GM21447 (cell line): ENCODE measurements at regions not wholly inside any gene's neighbourhood (a gene's known extent, or its start where the extent isn't known, plus 50 kb on each side); places are given as distances from the start of the nearest gene placed in this dataset.
"Not testable (repeated sequence)": the region's sequence is repeated elsewhere in the genome, so short reads cannot be mapped to it uniquely, and the experiment has no call there.

Experiments used
- ATAC-seq: cut with Tn5 transposase; IDR thresholded peaks from one replicate; pipeline ENCODE4 v1.9.1; 2021; ENCODE audit not compliant: unreplicated experiment

- ATAC-seq, result peak; percentile 21
Measured at GRCh38 chr9:39463696-39464095, 108.2 kb downstream of the SPATA31A1 start.

DNA sequence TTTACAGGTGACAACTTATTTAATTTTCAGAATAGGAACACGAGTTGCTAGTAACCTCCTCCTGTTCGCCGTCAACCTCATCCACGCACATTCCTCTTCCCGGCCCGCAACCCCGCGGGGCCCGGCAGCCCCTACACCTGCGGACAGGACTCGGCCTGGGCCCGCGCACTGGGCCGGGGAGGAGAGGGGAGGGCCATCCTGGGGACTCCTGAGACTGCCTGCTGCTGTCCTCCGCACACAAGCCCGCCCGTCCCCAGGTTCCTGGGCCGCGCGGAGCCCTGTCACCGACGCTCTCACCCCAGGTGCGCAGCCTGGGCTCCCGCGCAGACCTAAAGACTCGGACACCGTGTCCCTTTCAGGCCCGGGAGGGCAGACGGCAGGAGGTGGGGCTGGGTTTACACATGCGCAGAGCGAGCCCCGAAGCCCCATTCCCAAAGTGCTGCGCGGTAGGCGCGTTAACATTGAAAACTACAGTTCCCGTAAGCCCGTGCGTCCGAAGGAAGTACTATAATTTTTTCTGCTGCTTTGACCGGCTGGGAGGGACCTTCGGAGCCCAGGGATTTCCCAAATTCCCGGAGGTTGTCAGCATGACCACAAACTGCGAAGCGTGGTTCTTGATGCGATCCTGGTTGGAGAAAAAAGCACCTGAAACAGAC is 108.8 kb downstream of the SPATA31A1 start:
- peak; percentile 96 for ATAC-seq

- peak; percentile 98 for ATAC-seq
Measured at GRCh38 chr9:39474499-39474898, 119.0 kb downstream of the SPATA31A1 start.

GRCh38 chr9:39483073-39483472 is 127.6 kb downstream of the SPATA31A1 start:
- ATAC-seq, result not testable (repeated sequence)

GRCh38 chr9:39483880-39484279 is 128.4 kb downstream of the SPATA31A1 start:
- not testable (repeated sequence) for ATAC-seq

- ATAC-seq, result peak; percentile 85
Measured at GRCh38 chr9:39484292-39484691, 128.8 kb downstream of the SPATA31A1 start.

- ATAC-seq, result not testable (repeated sequence)
Measured at GRCh38 chr9:39487477-39487876, 132.0 kb downstream of the SPATA31A1 start.

GRCh38 chr9:39496248-39496647 is 140.8 kb downstream of the SPATA31A1 start:
- not testable (repeated sequence) for ATAC-seq

GRCh38 chr9:39503178-39503577 is 147.7 kb downstream of the SPATA31A1 start:
- not testable (repeated sequence) for ATAC-seq

- not testable (repeated sequence) for ATAC-seq
Measured at GRCh38 chr9:39527387-39528029, 172.0 kb downstream of the SPATA31A1 start.

- not testable (repeated sequence) for ATAC-seq
Measured at GRCh38 chr9:39532597-39532996, 177.1 kb downstream of the SPATA31A1 start.

DNA sequence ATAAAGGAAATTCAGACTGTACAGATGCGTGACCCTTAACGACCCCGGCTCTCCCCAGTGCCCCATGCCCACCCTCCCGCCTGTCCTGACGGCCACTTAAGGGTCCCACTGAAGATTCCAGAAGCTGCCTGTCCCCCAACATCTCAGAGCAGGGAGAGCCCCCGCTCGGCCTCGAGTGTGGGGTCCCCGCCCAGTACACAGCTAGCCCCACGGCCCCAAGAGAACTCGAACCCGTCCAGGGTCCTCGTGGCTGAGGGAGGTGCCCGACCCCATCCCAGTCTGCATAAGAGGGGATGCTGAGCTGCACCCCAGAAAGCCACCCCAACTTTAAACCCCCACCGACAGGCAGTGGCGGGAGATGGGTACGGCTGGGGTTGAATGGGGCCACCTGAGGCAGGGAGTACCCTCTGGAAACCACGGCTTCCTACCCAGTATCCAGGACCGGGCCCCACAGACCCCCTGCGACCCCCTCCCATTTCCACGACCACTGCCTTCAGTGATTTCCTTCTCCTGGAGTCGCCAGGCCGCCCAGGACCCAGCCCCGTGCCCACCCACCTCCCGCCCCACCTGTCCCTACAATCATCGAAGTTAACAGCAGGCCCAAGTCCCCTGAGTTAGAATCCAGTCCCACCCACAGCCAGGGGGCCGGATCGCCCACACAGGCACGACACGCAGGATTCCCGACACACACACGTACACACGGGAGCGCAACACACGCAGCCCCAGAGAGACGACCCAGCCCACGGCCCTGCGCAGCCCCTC is 177.7 kb downstream of the SPATA31A1 start:
- ATAC-seq, result not testable (repeated sequence)

- not testable (repeated sequence) for ATAC-seq
Measured at GRCh38 chr9:39533763-39534548, 178.5 kb downstream of the SPATA31A1 start.

DNA sequence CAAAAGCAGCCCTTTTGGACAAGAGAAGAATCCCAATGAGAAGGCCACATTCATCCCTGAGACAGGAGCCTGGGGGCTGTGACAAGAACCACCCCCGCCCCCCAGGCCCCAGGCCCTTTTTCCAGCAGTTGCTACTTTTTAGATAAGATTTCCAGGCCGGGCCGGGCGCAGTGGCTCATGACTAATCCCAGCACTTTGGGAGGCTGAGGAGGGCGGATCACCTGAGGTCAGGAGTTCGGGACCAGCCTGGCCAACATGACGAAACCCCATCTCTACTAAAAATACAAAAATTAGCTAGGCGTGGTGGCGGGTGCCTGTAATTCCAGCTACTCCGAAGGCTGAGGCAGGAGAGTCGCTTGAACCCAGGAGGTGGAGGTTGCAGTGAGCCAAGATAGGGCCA is 179.4 kb downstream of the SPATA31A1 start:
- not testable (repeated sequence) for ATAC-seq

- ATAC-seq, result not testable (repeated sequence)
Measured at GRCh38 chr9:39542157-39542556, 186.7 kb downstream of the SPATA31A1 start.

DNA sequence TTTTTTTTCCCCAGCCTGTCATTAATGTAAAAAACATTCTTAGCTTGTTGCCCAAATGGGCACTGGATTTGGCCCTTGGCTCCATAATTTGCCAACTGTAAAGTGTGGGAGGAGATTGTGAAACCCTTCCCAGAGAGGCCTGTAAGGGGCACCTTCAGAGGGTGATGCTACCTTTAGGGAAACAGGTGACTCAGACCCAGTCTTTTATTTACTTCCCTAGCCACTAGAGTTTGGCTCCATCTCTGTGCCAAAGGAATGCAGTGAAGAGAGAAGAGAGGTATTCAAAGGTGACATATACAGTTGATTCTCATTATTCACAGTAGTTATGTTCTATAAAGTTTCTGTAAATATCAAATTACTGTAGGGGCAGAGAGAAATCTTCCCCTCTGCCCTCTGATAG is 189.6 kb downstream of the SPATA31A1 start:
- ATAC-seq, result not testable (repeated sequence)

DNA sequence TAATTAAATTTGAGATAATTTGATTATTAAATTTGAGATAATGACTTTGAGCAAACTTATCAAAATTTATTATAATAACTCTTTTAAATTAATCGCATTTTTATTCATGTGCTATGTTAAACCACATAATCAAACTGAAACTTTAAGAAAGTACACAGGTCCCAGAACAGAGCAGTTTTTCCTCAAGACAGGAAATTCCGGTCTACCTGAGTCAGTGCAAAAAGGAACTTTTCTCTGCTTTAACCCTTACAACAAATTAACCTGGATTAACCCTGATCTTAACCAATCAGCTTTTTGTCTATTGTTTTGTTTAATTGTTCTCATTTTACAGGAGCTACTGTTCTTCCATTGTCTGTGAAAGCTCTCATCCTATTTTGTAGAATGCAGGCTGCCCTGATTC is 195.1 kb downstream of the SPATA31A1 start:
- not testable (repeated sequence) for ATAC-seq

GRCh38 chr9:39551544-39551943 is 196.1 kb downstream of the SPATA31A1 start:
- ATAC-seq, result not testable (repeated sequence)

DNA sequence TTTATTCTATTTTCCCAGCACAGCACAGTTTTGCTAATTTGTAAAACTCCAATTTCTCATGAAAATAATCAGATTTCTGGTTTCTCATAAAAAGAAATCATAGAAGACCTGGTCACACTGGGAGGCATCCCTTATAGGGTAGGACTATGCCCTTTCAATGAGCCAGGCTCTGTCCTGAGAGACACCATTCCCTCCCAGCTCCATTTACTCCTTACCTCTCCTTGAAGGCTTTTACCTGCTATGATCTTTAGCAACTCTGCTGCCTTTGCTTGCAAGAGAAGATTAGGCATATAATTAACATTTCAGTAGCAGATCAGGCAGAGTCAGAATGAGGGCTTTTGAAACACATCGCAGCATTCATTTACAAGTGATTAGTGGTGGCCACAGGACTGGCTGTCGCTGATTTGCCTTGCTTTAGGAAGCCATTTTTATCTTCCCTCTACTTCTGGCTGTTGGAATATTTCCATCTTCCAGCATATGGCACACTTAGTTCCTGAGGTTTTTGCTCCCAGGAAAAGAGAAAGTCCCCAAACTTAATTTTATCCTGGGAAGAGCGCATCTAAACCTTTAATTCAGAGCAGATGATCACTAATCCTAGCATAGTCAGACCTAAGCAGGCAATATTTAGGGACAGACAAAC is 196.9 kb downstream of the SPATA31A1 start:
- ATAC-seq, result not testable (repeated sequence)

DNA sequence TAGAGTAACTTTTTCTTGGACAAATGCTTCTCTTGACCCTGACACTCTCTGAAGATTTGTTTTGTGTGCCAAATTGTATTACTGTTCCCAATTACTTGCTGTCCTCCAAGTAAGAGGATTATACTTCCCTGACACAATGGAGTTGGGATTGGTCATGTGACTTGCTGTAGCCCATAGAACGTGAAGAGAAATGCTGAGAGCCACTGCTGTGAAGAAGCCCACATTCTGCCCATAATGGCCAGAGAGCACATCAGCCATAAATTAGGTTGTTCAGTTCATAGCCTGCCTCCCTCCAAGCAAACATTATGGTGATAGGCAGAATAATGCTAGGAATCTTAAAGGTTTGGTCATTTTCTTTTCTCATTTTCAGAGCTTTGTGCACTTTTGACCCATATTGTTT is 198.9 kb downstream of the SPATA31A1 start:
- not testable (repeated sequence) for ATAC-seq
